WTC11 (cell line): ENCODE measurements at regions not wholly inside any gene's neighbourhood (a gene's known extent, or its start where the extent isn't known, plus 50 kb on each side); places are given as distances from the start of the nearest gene placed in this dataset.

ENCODE experiments used
- CTCF ChIP-seq: fragments of 200-600 bp; IDR thresholded peaks from 2 replicates; pipeline ENCODE4 v1.8.0; 2022; ENCODE audit warnings: antibody characterized with exemption
- HMGA2 ChIP-seq: fragments of 250-450 bp; sonication (Bioruptor Pico); IDR thresholded peaks from 2 replicates; pipeline ENCODE4 v1.4.0; 2021; ENCODE audit warnings: mild to moderate bottlenecking, moderate library complexity
- JUN ChIP-seq: sonication (generic); formaldehyde crosslinking; IDR thresholded peaks from 2 replicates; pipeline ENCODE4 v1.8.0; 2023; ENCODE audit warnings: mild to moderate bottlenecking, missing genetic modification reagents
- RELA ChIP-seq: sonication (generic); formaldehyde crosslinking; IDR thresholded peaks from 2 replicates; pipeline ENCODE4 v1.8.1; 2022; ENCODE audit warnings: missing genetic modification reagents, mild to moderate bottlenecking, borderline replicate concordance
- SP1 ChIP-seq: sonication (generic); formaldehyde crosslinking; conservative IDR thresholded peaks from 2 replicates; pipeline ENCODE4 v1.8.1; 2022; ENCODE audit warnings: missing genetic modification reagents
- TF ChIP-seq, protein P1 (sequence below): sonication (generic); formaldehyde crosslinking; conservative IDR thresholded peaks from 2 replicates; pipeline ENCODE4 v1.8.1; 2023; ENCODE audit warnings: mild to moderate bottlenecking, low read depth, missing genetic modification reagents, moderate library complexity
- TF ChIP-seq, protein P2 (sequence below): sonication (generic); formaldehyde crosslinking; IDR thresholded peaks from 2 replicates; pipeline ENCODE4 v1.8.1; 2022; ENCODE audit warnings: low read depth, missing genetic modification reagents, borderline replicate concordance

- TF ChIP-seq, protein P1, sequence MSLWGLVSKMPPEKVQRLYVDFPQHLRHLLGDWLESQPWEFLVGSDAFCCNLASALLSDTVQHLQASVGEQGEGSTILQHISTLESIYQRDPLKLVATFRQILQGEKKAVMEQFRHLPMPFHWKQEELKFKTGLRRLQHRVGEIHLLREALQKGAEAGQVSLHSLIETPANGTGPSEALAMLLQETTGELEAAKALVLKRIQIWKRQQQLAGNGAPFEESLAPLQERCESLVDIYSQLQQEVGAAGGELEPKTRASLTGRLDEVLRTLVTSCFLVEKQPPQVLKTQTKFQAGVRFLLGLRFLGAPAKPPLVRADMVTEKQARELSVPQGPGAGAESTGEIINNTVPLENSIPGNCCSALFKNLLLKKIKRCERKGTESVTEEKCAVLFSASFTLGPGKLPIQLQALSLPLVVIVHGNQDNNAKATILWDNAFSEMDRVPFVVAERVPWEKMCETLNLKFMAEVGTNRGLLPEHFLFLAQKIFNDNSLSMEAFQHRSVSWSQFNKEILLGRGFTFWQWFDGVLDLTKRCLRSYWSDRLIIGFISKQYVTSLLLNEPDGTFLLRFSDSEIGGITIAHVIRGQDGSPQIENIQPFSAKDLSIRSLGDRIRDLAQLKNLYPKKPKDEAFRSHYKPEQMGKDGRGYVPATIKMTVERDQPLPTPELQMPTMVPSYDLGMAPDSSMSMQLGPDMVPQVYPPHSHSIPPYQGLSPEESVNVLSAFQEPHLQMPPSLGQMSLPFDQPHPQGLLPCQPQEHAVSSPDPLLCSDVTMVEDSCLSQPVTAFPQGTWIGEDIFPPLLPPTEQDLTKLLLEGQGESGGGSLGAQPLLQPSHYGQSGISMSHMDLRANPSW: no peak
- TF ChIP-seq JUN (no peak), HMGA2 (no peak), RELA (CRISPR knock-in tag) (no peak), CTCF (no peak), SP1 (CRISPR knock-in tag) (no peak)
- TF ChIP-seq, protein P2, sequence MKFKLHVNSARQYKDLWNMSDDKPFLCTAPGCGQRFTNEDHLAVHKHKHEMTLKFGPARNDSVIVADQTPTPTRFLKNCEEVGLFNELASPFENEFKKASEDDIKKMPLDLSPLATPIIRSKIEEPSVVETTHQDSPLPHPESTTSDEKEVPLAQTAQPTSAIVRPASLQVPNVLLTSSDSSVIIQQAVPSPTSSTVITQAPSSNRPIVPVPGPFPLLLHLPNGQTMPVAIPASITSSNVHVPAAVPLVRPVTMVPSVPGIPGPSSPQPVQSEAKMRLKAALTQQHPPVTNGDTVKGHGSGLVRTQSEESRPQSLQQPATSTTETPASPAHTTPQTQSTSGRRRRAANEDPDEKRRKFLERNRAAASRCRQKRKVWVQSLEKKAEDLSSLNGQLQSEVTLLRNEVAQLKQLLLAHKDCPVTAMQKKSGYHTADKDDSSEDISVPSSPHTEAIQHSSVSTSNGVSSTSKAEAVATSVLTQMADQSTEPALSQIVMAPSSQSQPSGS: no peak
Measured at GRCh38 chr16:59424714-59425273, 690.7 kb upstream of the GOT2 start.
